ENCODE measurements at regions not wholly inside any gene's neighbourhood (a gene's known extent, or its start where the extent isn't known, plus 50 kb on each side); places are given as distances from the start of the nearest gene placed in this dataset.

GRCh38 chr6:44061375-44062104 is 65.7 kb downstream of the MRPL14 start:
- H2AFZ ChIP-seq (ENCODE audit: insufficient read depth, low read depth, low read length, poor library complexity, severe bottlenecking) = no peak overlapping the region
- peaks cover 19% of the 10 kb centered on the region for H3K27me3 Mint-ChIP-seq
- H3K36me3 ChIP-seq (replicated peaks in 1 of 2; ENCODE audit: control extremely low read depth in 1 of 2, control insufficient read depth in 1 of 2, extremely low read depth in 1 of 2, insufficient read depth in 2 of 2, low read length in 1 of 2) = no peaks in the 10 kb centered on the region
- TF ChIP-seq EZH2 (IDR thresholded peaks at IDR 0.05; ENCODE audit: borderline replicate concordance, insufficient read depth, low read depth, low read length, poor library complexity, severe bottlenecking) = no peak
- no peak for TF ChIP-seq CTCF (IDR thresholded peaks at IDR 0.05)
- POLR2A ChIA-PET = no interaction called here
- CTCF ChIA-PET = interaction anchor here (1.8 to 2.0 kb wide), 2 partner anchors 14 to 18 kb away, joined by 5 to 6 read pairs; no protein-coding TSS in a partner anchor
- H3K4me1 ChIP-seq (ENCODE audit: control insufficient read depth in 2 of 2, insufficient read depth in 2 of 2, low read length in 2 of 2) = no peaks in the 10 kb centered on the region
- H3K79me2 ChIP-seq (ENCODE audit: control insufficient read depth, insufficient read depth, low read length) = no peaks in the 10 kb centered on the region
- H3K9ac ChIP-seq (ENCODE audit: low read length) = no peak overlapping the region
- H3K9me3 Mint-ChIP-seq (ENCODE audit: insufficient read depth) = peaks cover 4% of the 10 kb centered on the region
- 92% methylated on average over 5 of the region's 5 CpGs for WGBS (ENCODE audit: insufficient coverage)
- H3K27me3 ChIP-seq (replicated peaks in 1 of 4; ENCODE audit: control extremely low read depth in 1 of 4, control insufficient read depth in 3 of 4, insufficient read depth in 4 of 4, low read length in 3 of 4) = peaks cover 0 to 13% (median 2%) of the 10 kb centered on the region in 4 experiments
- no peak overlapping the region for H3K27ac ChIP-seq (ENCODE audit: low read length in 2 of 2)
- no peak for ATAC-seq (ENCODE audit: low read depth)
- intact Hi-C loops (cut with micrococcal nuclease) = no loop called here
- no peaks in the 10 kb centered on the region for H4K20me1 ChIP-seq (ENCODE audit: control insufficient read depth, insufficient read depth, low read length, poor library complexity, severe bottlenecking)
- H3K4me3 ChIP-seq (ENCODE audit: control extremely low read depth in 1 of 5, extremely low read depth in 1 of 5, insufficient read depth in 1 of 5, low read depth in 2 of 5, low read length in 4 of 5) = no peak overlapping the region
- no peaks in the 10 kb centered on the region for H3K4me1 Mint-ChIP-seq
- H3K9me3 ChIP-seq (ENCODE audit: control extremely low read depth in 1 of 3, control insufficient read depth in 2 of 3, insufficient read depth in 1 of 3, low read length in 2 of 3) = peaks cover 0 to 22% (median 4%) of the 10 kb centered on the region in 3 donors
- H3K4me2 ChIP-seq (replicated peaks; ENCODE audit: low read depth, low read length, poor library complexity, severe bottlenecking) = no peak overlapping the region
- DNase-seq = no peak
- no peak overlapping the region for H3K27ac Mint-ChIP-seq
- no peak overlapping the region for H3K4me3 Mint-ChIP-seq

DNA sequence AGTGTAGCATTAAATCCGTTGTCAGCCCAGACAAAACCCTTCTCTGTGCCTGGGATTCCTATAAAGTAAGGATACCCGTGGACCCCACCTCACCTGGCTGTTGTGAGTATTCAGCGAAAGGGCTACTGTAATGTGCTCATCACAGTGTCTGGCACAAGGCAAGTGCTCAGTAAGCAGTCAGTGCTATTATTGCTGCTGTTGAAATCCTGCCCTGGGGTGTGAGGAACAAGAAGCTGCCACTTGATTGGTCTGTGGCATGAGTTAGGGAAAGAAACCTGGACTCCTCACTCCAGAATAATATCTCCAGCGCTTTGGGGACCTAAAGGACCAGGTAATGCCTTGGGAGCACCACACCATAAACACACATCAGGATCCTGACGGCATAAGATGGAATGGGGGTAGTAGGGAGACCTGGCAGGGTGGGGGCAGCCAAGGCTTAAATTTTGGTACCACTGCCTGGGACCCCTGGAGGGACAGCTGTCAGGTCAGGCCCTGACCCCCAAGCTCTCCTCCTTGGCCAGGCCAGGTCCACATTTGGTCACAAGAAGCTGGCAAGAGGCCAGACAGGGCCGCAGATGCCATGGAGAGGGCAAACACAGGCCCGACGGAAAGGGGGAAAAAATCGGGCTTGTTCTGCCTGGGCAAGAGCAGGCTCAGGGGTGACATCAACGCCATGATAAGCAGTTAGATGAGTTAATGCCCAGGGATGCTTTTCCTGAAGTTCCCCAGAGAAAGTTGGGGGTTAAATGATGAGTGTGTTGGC is 66.5 kb downstream of the MRPL14 start:
- Histone ChIP-seq H3K4me2 (replicated peaks; ENCODE audit: low read depth, low read length, poor library complexity, severe bottlenecking) (no peak overlapping the region), H3K9ac (ENCODE audit: low read length) (no peak overlapping the region), H3K79me2 (ENCODE audit: control insufficient read depth, insufficient read depth, low read length) (no peaks in the 10 kb centered on the region), H3K36me3 (replicated peaks in 1 of 2; ENCODE audit: control extremely low read depth in 1 of 2, control insufficient read depth in 1 of 2, extremely low read depth in 1 of 2, insufficient read depth in 2 of 2, low read length in 1 of 2) (no peaks in the 10 kb centered on the region), H2AFZ (ENCODE audit: insufficient read depth, low read depth, low read length, poor library complexity, severe bottlenecking) (no peak overlapping the region), H3K4me1 (ENCODE audit: control insufficient read depth in 2 of 2, insufficient read depth in 2 of 2, low read length in 2 of 2) (no peaks in the 10 kb centered on the region), H3K9me3 (ENCODE audit: control extremely low read depth in 1 of 3, control insufficient read depth in 2 of 3, insufficient read depth in 1 of 3, low read length in 2 of 3) (peaks cover 0 to 22% (median 4%) of the 10 kb centered on the region in 3 donors), H3K27ac (ENCODE audit: low read length in 2 of 2) (no peak overlapping the region), H3K27me3 (replicated peaks in 1 of 4; ENCODE audit: control extremely low read depth in 1 of 4, control insufficient read depth in 3 of 4, insufficient read depth in 4 of 4, low read length in 3 of 4) (peaks cover 0 to 13% (median 2%) of the 10 kb centered on the region in 4 experiments), H4K20me1 (ENCODE audit: control insufficient read depth, insufficient read depth, low read length, poor library complexity, severe bottlenecking) (no peaks in the 10 kb centered on the region), H3K4me3 (ENCODE audit: control extremely low read depth in 1 of 5, extremely low read depth in 1 of 5, insufficient read depth in 1 of 5, low read depth in 2 of 5, low read length in 4 of 5) (no peak overlapping the region)
- Mint-ChIP-seq H3K27ac (no peak overlapping the region), H3K27me3 (peaks cover 23% of the 10 kb centered on the region), H3K4me3 (no peak overlapping the region), H3K4me1 (no peaks in the 10 kb centered on the region), H3K9me3 (ENCODE audit: insufficient read depth) (peaks cover 4% of the 10 kb centered on the region)
- POLR2A ChIA-PET = no interaction called here
- no peak for DNase-seq
- no peak for ATAC-seq (ENCODE audit: low read depth)
- CTCF ChIA-PET = interaction anchor here (2.0 kb wide), 1 partner anchor 18 kb away, joined by 6 read pairs; no protein-coding TSS in a partner anchor
- TF ChIP-seq EZH2 (IDR thresholded peaks at IDR 0.05; ENCODE audit: borderline replicate concordance, insufficient read depth, low read depth, low read length, poor library complexity, severe bottlenecking) (no peak), CTCF (IDR thresholded peaks at IDR 0.05) (no peak)
- intact Hi-C loops (cut with micrococcal nuclease) = no loop called here
- 91% methylated on average over 8 of the region's 10 CpGs for WGBS (ENCODE audit: insufficient coverage)

All from B cell (primary cell).